ENCODE measurements at regions not wholly inside any gene's neighbourhood (a gene's known extent, or its start where the extent isn't known, plus 50 kb on each side); places are given as distances from the start of the nearest gene placed in this dataset.
"Not testable (repeated sequence)": the region's sequence is repeated elsewhere in the genome, so short reads cannot be mapped to it uniquely, and the experiment has no call there.

- BruUV-seq (replicated peaks); intact Hi-C loops (cut with micrococcal nuclease; ENCODE audit: unreplicated experiment); CTCF ChIA-PET; in situ Hi-C loops (cut with MboI); POLR2A ChIA-PET; H4K20me1 ChIP-seq (ENCODE audit: control insufficient read depth, insufficient read depth); H3K4me3 ChIP-seq; H3K36me3 ChIP-seq (ENCODE audit: control insufficient read depth in 2 of 2, insufficient read depth in 2 of 2, low read length in 1 of 2); H3K79me2 ChIP-seq (ENCODE audit: control insufficient read depth, insufficient read depth, low read length); H2AFZ ChIP-seq (ENCODE audit: control insufficient read depth, low read depth, low read length); H3K9me3 ChIP-seq (replicated peaks; ENCODE audit: control insufficient read depth, insufficient read depth, low read length); H3K27ac ChIP-seq (ENCODE audit: control insufficient read depth, insufficient read depth); H3K9ac ChIP-seq (ENCODE audit: control insufficient read depth, insufficient read depth, low read length); H3K4me2 ChIP-seq (ENCODE audit: control insufficient read depth, insufficient read depth); H3K27me3 ChIP-seq (replicated peaks in 1 of 2; ENCODE audit: control insufficient read depth in 2 of 2, insufficient read depth in 2 of 2, low read length in 1 of 2); DNase-seq (ENCODE audit: low read depth, low spot score); FAIRE-seq; ATAC-seq; H3K4me1 ChIP-seq (ENCODE audit: control insufficient read depth, insufficient read depth, low read length): not testable (repeated sequence)
- ChIA-PET RAD21 (ENCODE audit: unreplicated experiment) (interaction anchor here (0.7 kb wide), 1 partner anchor 10 kb away, joined by 3 read pairs; no protein-coding TSS in a partner anchor), SMC1A (ENCODE audit: uncharacterized antibody, unreplicated experiment) (interaction anchor here (1.1 to 1.2 kb wide), 2 partner anchors 17 to 32 kb away, joined by 3 read pairs; no protein-coding TSS in a partner anchor)
- WGBS (ENCODE audit: insufficient coverage, insufficient replicate concordance, low lambda C conversion rate, missing lambda C conversion rate) = 2% methylated on average over 4 of the region's 4 CpGs
These were observed 74.2 kb upstream of the GNG12 start for GRCh38 chr1:67907467-67907866.

GRCh38 chr1:67906015-67906414 is 72.7 kb upstream of the GNG12 start:
- BruUV-seq (replicated peaks); H3K4me2 ChIP-seq (ENCODE audit: control insufficient read depth, insufficient read depth); H3K27ac ChIP-seq (ENCODE audit: control insufficient read depth, insufficient read depth); intact Hi-C loops (cut with micrococcal nuclease; ENCODE audit: unreplicated experiment); H3K27me3 ChIP-seq (replicated peaks in 1 of 2; ENCODE audit: control insufficient read depth in 2 of 2, insufficient read depth in 2 of 2, low read length in 1 of 2); H3K4me1 ChIP-seq (ENCODE audit: control insufficient read depth, insufficient read depth, low read length); H2AFZ ChIP-seq (ENCODE audit: control insufficient read depth, low read depth, low read length); CTCF ChIA-PET; ATAC-seq; H3K36me3 ChIP-seq (ENCODE audit: control insufficient read depth in 2 of 2, insufficient read depth in 2 of 2, low read length in 1 of 2); H3K9me3 ChIP-seq (replicated peaks; ENCODE audit: control insufficient read depth, insufficient read depth, low read length); DNase-seq (ENCODE audit: low read depth, low spot score); H3K4me3 ChIP-seq; H3K79me2 ChIP-seq (ENCODE audit: control insufficient read depth, insufficient read depth, low read length); in situ Hi-C loops (cut with MboI); SMC1A ChIA-PET (ENCODE audit: uncharacterized antibody, unreplicated experiment); H3K9ac ChIP-seq (ENCODE audit: control insufficient read depth, insufficient read depth, low read length); RAD21 ChIA-PET (ENCODE audit: unreplicated experiment); FAIRE-seq; POLR2A ChIA-PET; H4K20me1 ChIP-seq (ENCODE audit: control insufficient read depth, insufficient read depth): not testable (repeated sequence)
- WGBS (ENCODE audit: insufficient coverage, insufficient replicate concordance, low lambda C conversion rate, missing lambda C conversion rate) = 15% methylated on average over 2 of the region's 2 CpGs

- H3K36me3 ChIP-seq (ENCODE audit: control insufficient read depth in 2 of 2, insufficient read depth in 2 of 2, low read length in 1 of 2); BruUV-seq (replicated peaks); H2AFZ ChIP-seq (ENCODE audit: control insufficient read depth, low read depth, low read length); H3K27me3 ChIP-seq (replicated peaks in 1 of 2; ENCODE audit: control insufficient read depth in 2 of 2, insufficient read depth in 2 of 2, low read length in 1 of 2); H3K4me3 ChIP-seq; H3K9ac ChIP-seq (ENCODE audit: control insufficient read depth, insufficient read depth, low read length); DNase-seq (ENCODE audit: low read depth, low spot score); SMC1A ChIA-PET (ENCODE audit: uncharacterized antibody, unreplicated experiment); FAIRE-seq; intact Hi-C loops (cut with micrococcal nuclease; ENCODE audit: unreplicated experiment); H3K4me2 ChIP-seq (ENCODE audit: control insufficient read depth, insufficient read depth); H3K9me3 ChIP-seq (replicated peaks; ENCODE audit: control insufficient read depth, insufficient read depth, low read length); H3K79me2 ChIP-seq (ENCODE audit: control insufficient read depth, insufficient read depth, low read length); H4K20me1 ChIP-seq (ENCODE audit: control insufficient read depth, insufficient read depth); ATAC-seq; in situ Hi-C loops (cut with MboI); H3K4me1 ChIP-seq (ENCODE audit: control insufficient read depth, insufficient read depth, low read length); CTCF ChIA-PET; H3K27ac ChIP-seq (ENCODE audit: control insufficient read depth, insufficient read depth): not testable (repeated sequence)
- ChIA-PET RAD21 (ENCODE audit: unreplicated experiment) (interaction anchor here (0.7 kb wide), 1 partner anchor 76 kb away, joined by 3 read pairs; no protein-coding TSS in a partner anchor), POLR2A (interaction anchor here (0.7 kb wide), 1 partner anchor 211 kb away, joined by 3 read pairs; no protein-coding TSS in a partner anchor)
- WGBS (ENCODE audit: insufficient coverage, insufficient replicate concordance, low lambda C conversion rate, missing lambda C conversion rate) = 12% methylated on average over 6 of the region's 6 CpGs
These were observed 69.4 kb upstream of the GNG12 start for GRCh38 chr1:67902546-67903223.
